ENCODE measurements at regions not wholly inside any gene's neighbourhood (a gene's known extent, or its start where the extent isn't known, plus 50 kb on each side); places are given as distances from the start of the nearest gene placed in this dataset.

DNA sequence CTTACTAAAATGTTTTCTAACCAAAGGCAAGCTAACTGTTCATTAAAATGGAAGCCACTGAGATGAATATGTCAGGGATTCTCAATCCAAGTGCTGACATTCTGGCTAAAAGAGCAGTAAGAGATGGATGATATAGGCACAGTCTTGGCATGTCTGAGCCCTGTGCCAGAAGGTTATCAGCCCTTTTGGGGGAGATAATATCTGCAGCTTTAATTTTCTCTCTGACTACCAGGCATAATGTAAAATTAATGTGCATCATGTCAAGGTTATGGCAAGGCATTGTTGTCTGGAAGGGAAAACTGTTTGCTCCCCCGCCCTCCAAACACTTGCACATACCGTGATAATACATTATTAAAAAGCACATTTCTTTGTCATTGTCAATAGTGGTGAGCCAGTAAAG lies 609.8 kb downstream of the ZNF608 start:
- no peak for TF ChIP-seq CTCF (IDR thresholded peaks at IDR 0.05)
- ATAC-seq (ENCODE audit: low FRiP score), result no peak
- no peak for DNase-seq (ENCODE audit: low spot score)

GRCh38 chr5:124134941-124135340 lies 611.5 kb downstream of the ZNF608 start:
- TF ChIP-seq CTCF (IDR thresholded peaks at IDR 0.05), result no peak
- ATAC-seq (ENCODE audit: low FRiP score), result no peak
- DNase-seq (ENCODE audit: low spot score), result no peak

DNA sequence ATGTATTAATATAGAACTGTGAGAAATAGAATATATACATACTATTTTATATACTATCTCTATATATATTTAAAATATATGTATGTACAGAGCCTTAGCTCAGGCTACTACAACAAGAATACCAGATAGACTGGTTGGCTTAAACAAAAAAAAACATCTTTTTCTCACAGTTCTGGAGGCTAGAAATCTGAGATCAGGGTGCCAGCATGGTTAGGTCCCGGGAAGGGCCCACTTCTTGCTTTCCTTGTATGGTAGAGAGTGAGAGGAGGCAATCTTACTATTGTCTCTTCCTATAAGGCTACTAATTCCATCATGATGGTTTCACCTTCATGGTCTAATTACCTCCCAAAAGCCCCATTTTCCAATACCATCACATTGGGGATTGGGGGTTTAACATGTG lies 613.0 kb downstream of the ZNF608 start:
- DNase-seq (ENCODE audit: low spot score), result no peak
- no peak for TF ChIP-seq CTCF (IDR thresholded peaks at IDR 0.05)
- no peak for ATAC-seq (ENCODE audit: low FRiP score)

- DNase-seq (ENCODE audit: low spot score), result no peak
- no peak for ATAC-seq (ENCODE audit: low FRiP score)
- no peak for TF ChIP-seq CTCF (IDR thresholded peaks at IDR 0.05)
These were observed 613.6 kb downstream of the ZNF608 start for GRCh38 chr5:124132843-124133242.

DNA sequence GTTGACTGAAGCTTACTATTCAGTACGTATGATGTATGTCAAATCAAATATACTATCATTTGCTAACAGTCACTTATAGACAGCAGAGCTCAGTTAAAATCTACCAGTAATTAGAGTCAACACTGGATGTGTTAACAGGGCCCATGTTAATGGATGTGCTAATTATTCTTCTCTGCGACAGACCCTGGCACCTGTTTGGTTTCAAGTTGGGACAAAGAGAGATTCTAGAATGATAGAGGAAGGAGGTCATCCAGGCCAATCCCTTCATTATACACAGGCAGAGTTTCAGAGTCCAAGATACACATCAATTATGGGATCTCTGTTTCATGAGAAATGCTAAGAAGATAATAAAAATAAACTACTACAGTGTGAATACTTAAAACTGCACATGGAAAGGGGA lies 615.0 kb downstream of the ZNF608 start:
- TF ChIP-seq CTCF (IDR thresholded peaks at IDR 0.05), result no peak
- DNase-seq (ENCODE audit: low spot score), result no peak
- no peak for ATAC-seq (ENCODE audit: low FRiP score)

DNA sequence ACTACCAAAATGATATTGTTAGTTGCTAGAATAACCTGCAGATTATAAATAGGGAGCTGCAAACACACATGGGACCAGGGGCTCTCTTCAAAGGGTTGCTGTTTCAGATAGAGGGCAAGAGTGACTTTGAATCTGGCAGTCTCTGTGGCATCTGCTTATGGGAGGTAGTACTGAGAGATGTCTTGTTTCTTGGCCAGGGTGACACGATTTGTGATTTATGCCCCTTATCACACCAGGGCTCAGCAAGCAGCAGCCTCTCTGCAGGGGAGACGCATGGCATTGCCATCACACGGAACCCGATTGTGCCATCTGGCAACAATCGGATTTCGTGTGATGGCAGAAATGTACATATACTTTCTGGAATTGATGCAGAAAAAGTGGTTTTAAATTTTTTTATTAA lies 615.6 kb downstream of the ZNF608 start:
- TF ChIP-seq CTCF (IDR thresholded peaks at IDR 0.05), result no peak
- DNase-seq (ENCODE audit: low spot score) (no peak), ATAC-seq (ENCODE audit: low FRiP score) (no peak)

- no peak for TF ChIP-seq CTCF (IDR thresholded peaks at IDR 0.05)
These were observed 616.9 kb downstream of the CSNK1G3 start for GRCh38 chr5:124128867-124129266.

More at GRCh38 chr5:124128867-124129266, 616.9 kb downstream of the CSNK1G3 start:
- ATAC-seq (ENCODE audit: low FRiP score), result no peak
- no peak for DNase-seq (ENCODE audit: low spot score)

All from omental fat pad (tissue), 3 donors.